IMR-90 (cell line): ENCODE measurements at regions not wholly inside any gene's neighbourhood (a gene's known extent, or its start where the extent isn't known, plus 50 kb on each side); places are given as distances from the start of the nearest gene placed in this dataset.

Source experiments
- ATAC-seq: fragments of 200-7000 bp; cut with Tn5 transposase; 2 replicates; pipeline ENCODE4 v1.9.1; 2020; ENCODE audit warnings: low read depth, mild to moderate bottlenecking, moderate library complexity
- BruUV-seq: library from RNA; stranded (reverse); fragments of 400-500 nt; replicated peaks from 2 replicates; lab custom pipeline; 2021; lab: Mats Ljungman, UMichigan
- CTCF ChIA-PET: fragments of 300-600 bp; formaldehyde crosslinking; extraction: SDS; loops from one replicate; lab custom pipeline; 2021; ENCODE audit warnings: antibody characterized with exemption; lab: Yijun Ruan, JAX
- POLR2A ChIA-PET: fragments of 300-600 bp; sonication (Branson Sonifier 250); formaldehyde crosslinking; loops from one replicate; lab custom pipeline; 2022; ENCODE audit warnings: antibody characterized with exemption; ENCODE audit not compliant: unreplicated experiment; lab: Charles Lee
- DNase-seq: peaks from one replicate; pipeline ENCODE4 v3.0.0; 2013
- H2AFZ ChIP-seq: replicated peaks from 2 replicates; pipeline ENCODE3; 2013; ENCODE audit warnings: low read length, mild to moderate bottlenecking; ENCODE audit not compliant: poor library complexity
- H2AK5ac ChIP-seq: 2 replicates; pipeline ENCODE4 v1.6.1; 2013; ENCODE audit warnings: low read depth, low read length, inconsistent platforms
- H2AK9ac ChIP-seq: replicated peaks from 2 replicates; pipeline ENCODE3; 2013; ENCODE audit warnings: mild to moderate bottlenecking, low read depth, low read length, moderate library complexity; ENCODE audit not compliant: poor library complexity
- H2BK120ac ChIP-seq: 2 replicates; pipeline ENCODE4 v1.6.1; 2013; ENCODE audit warnings: low read depth, low read length, inconsistent platforms
- H2BK15ac ChIP-seq: 3 replicates; pipeline ENCODE4 v1.6.1; 2013; ENCODE audit warnings: low read depth, low read length, inconsistent platforms
- H2BK20ac ChIP-seq: 2 replicates; pipeline ENCODE4 v1.6.1; 2013; ENCODE audit warnings: low read depth, mild to moderate bottlenecking, inconsistent platforms, low read length, moderate library complexity
- H2BK5ac ChIP-seq: 2 replicates; pipeline ENCODE4 v1.6.1; 2013; ENCODE audit warnings: mild to moderate bottlenecking, low read depth, low read length, inconsistent platforms; ENCODE audit not compliant: poor library complexity, severe bottlenecking
- H3K14ac ChIP-seq: replicated peaks from 2 replicates; pipeline ENCODE4 v1.6.1; 2013; ENCODE audit warnings: low read depth, low read length, inconsistent platforms
- H3K18ac ChIP-seq: 2 replicates; pipeline ENCODE4 v1.6.1; 2013; ENCODE audit warnings: low read depth, low read length, control low read depth
- H3K23ac ChIP-seq: 2 replicates; pipeline ENCODE4 v1.6.1; 2013; ENCODE audit warnings: low read depth, low read length, inconsistent platforms
- H3K27ac ChIP-seq: 2 replicates; pipeline ENCODE4 v1.5.1; 2013; ENCODE audit warnings: mild to moderate bottlenecking, control low read depth, low read length; ENCODE audit not compliant: insufficient read depth
- H3K27me3 ChIP-seq: 2 replicates; pipeline ENCODE4 v1.6.1; 2013; ENCODE audit warnings: low read length; ENCODE audit not compliant: control insufficient read depth, insufficient read depth
- H3K36me3 ChIP-seq: 2 replicates; pipeline ENCODE4 v1.6.1; 2013; ENCODE audit warnings: low read length, mixed read lengths; ENCODE audit not compliant: control insufficient read depth, insufficient read depth
- H3K4ac ChIP-seq: 2 replicates; pipeline ENCODE4 v1.6.1; 2013; ENCODE audit warnings: low read depth, low read length, inconsistent platforms
- H3K4me1 ChIP-seq: 2 replicates; pipeline ENCODE4 v1.6.1; 2013; ENCODE audit warnings: low read length, mixed read lengths; ENCODE audit not compliant: control insufficient read depth, insufficient read depth
- H3K4me2 ChIP-seq: 2 replicates; pipeline ENCODE4 v1.6.1; 2013; ENCODE audit warnings: low read depth, mild to moderate bottlenecking, control low read depth, low read length, moderate library complexity
- H3K4me3 ChIP-seq: 2 replicates; pipeline ENCODE4 v1.5.1; 2013; ENCODE audit warnings: low read depth, mild to moderate bottlenecking, control low read depth, low read length, moderate library complexity; ENCODE audit not compliant: insufficient read depth
- H3K56ac ChIP-seq: 2 replicates; pipeline ENCODE4 v1.6.1; 2013; ENCODE audit warnings: low read length, inconsistent platforms; ENCODE audit not compliant: insufficient read depth; ENCODE audit errors: extremely low read depth
- H3K79me1 ChIP-seq, 2 experiments: 2 replicates each; pipeline ENCODE4 v1.6.1; 2013; ENCODE audit warnings: low read length in 2 of 2, inconsistent platforms in 1 of 2, low read depth in 1 of 2
- H3K9ac ChIP-seq: 2 replicates; pipeline ENCODE4 v1.6.1; 2013; ENCODE audit warnings: low read depth, low read length, control low read depth
- H3K9me1 ChIP-seq: 2 replicates; pipeline ENCODE4 v1.6.1; 2013; ENCODE audit warnings: low read length, inconsistent platforms; ENCODE audit not compliant: insufficient read depth
- H3K9me3 ChIP-seq: 2 replicates; pipeline ENCODE4 v1.6.1; 2013; ENCODE audit warnings: low read length; ENCODE audit not compliant: control insufficient read depth, insufficient read depth
- H4K20me1 ChIP-seq: 2 replicates; pipeline ENCODE4 v1.6.1; 2013; ENCODE audit warnings: low read length, inconsistent platforms; ENCODE audit not compliant: insufficient read depth
- H4K5ac ChIP-seq: 2 replicates; pipeline ENCODE4 v1.6.1; 2013; ENCODE audit warnings: mild to moderate bottlenecking, low read depth, low read length, control low read depth
- H4K8ac ChIP-seq, 2 experiments: 2 replicates each; pipeline ENCODE4 v1.6.1; 2013; ENCODE audit warnings: low read depth in 2 of 2, low read length in 2 of 2, control low read depth in 1 of 2, inconsistent platforms in 1 of 2
- H4K91ac ChIP-seq: 2 replicates; pipeline ENCODE4 v1.6.1; 2013; ENCODE audit warnings: low read depth, low read length, inconsistent platforms; ENCODE audit not compliant: insufficient read depth
- BHLHE40 ChIP-seq: fragments of 150-350 bp; IDR thresholded peaks from 2 replicates; pipeline ENCODE4 v1.6.1; 2016; ENCODE audit warnings: mild to moderate bottlenecking, low read depth, low read length
- CEBPB ChIP-seq: IDR thresholded peaks from 2 replicates; pipeline ENCODE4 v1.6.1; 2012; ENCODE audit warnings: low read depth, low read length, improper control_type of control experiment
- CHD1 ChIP-seq: IDR thresholded peaks from 2 replicates; pipeline ENCODE4 v1.6.1; 2012; ENCODE audit warnings: low read depth, low read length, improper control_type of control experiment
- CTCF ChIP-seq: conservative IDR thresholded peaks from 2 replicates; pipeline ENCODE4 v1.5.1; 2012; ENCODE audit warnings: mild to moderate bottlenecking, low read depth, low read length, improper control_type of control experiment
- ELK1 ChIP-seq: fragments of 150-350 bp; IDR thresholded peaks from 2 replicates; pipeline ENCODE4 v1.6.1; 2016; ENCODE audit warnings: low read depth, mild to moderate bottlenecking, low read length, moderate library complexity, borderline replicate concordance
- FOS ChIP-seq: fragments of 150-350 bp; IDR thresholded peaks from 2 replicates; pipeline ENCODE4 v1.6.1; 2016; ENCODE audit warnings: low read depth, low read length
- MAFK ChIP-seq: IDR thresholded peaks from 2 replicates; pipeline ENCODE4 v1.6.1; 2012; ENCODE audit warnings: low read depth, low read length, improper control_type of control experiment
- MAZ ChIP-seq: IDR thresholded peaks from 2 replicates; pipeline ENCODE4 v1.6.1; 2012; ENCODE audit warnings: low read depth, mild to moderate bottlenecking, low read length, improper control_type of control experiment, moderate library complexity, borderline replicate concordance
- MXI1 ChIP-seq: IDR thresholded peaks from 2 replicates; pipeline ENCODE4 v1.6.1; 2012; ENCODE audit warnings: low read depth, mild to moderate bottlenecking, low read length, moderate library complexity, borderline replicate concordance
- NFE2L2 ChIP-seq: fragments of 150-350 bp; IDR thresholded peaks from 2 replicates; pipeline ENCODE4 v1.6.1; 2016; ENCODE audit warnings: low read depth, mild to moderate bottlenecking, low read length
- POLR2A ChIP-seq: IDR thresholded peaks from 2 replicates; pipeline ENCODE4 v1.6.1; 2012; ENCODE audit warnings: mild to moderate bottlenecking, low read depth, low read length
- RAD21 ChIP-seq: IDR thresholded peaks from 2 replicates; pipeline ENCODE4 v1.6.1; 2012; ENCODE audit warnings: low read length, improper control_type of control experiment
- RCOR1 ChIP-seq: IDR thresholded peaks from 2 replicates; pipeline ENCODE4 v1.6.1; 2012; ENCODE audit warnings: mild to moderate bottlenecking, low read length, improper control_type of control experiment; ENCODE audit not compliant: insufficient replicate concordance
- RFX5 ChIP-seq: IDR thresholded peaks from 2 replicates; pipeline ENCODE4 v1.8.0; 2012; ENCODE audit warnings: low read depth, mild to moderate bottlenecking, low read length, moderate library complexity
- SMC3 ChIP-seq: fragments of 150-350 bp; IDR thresholded peaks from 2 replicates; pipeline ENCODE4 v1.6.1; 2016; ENCODE audit warnings: low read depth, mild to moderate bottlenecking, antibody characterized with exemption, low read length, moderate library complexity
- USF2 ChIP-seq: fragments of 150-350 bp; IDR thresholded peaks from 2 replicates; pipeline ENCODE4 v1.6.1; 2017; ENCODE audit warnings: mild to moderate bottlenecking, antibody characterized with exemption, low read length, low read depth
- dilution Hi-C: fragments of 300-500 bp; cut with HindIII; formaldehyde crosslinking; loops from one replicate; pipeline ENCODE4 v1.14.3; 2018; ENCODE audit warnings: low sequenced_read_pairs; ENCODE audit not compliant: unreplicated experiment
- in situ Hi-C: fragments of 300-500 bp; cut with MboI; formaldehyde crosslinking; loops from 3 replicates; pipeline ENCODE4 v1.14.3; 2019; ENCODE audit warnings: low sequenced_read_pairs, inconsistent platforms, mixed read lengths
- intact Hi-C: fragments of 100-400 bp; cut with micrococcal nuclease; formaldehyde crosslinking; loops from 2 replicates; pipeline ENCODE4 v1.10.0; 2022

GRCh38 chr15:79617071-79617470 is 184.9 kb downstream of the MINAR1 start:
- in situ Hi-C loops (no loop called here), intact Hi-C loops (no loop called here), dilution Hi-C loops (no loop called here)
- Histone ChIP-seq H3K56ac (no peak overlapping the region), H4K8ac (no peak overlapping the region), H3K9me1 (no peaks in the 10 kb centered on the region), H3K79me1 (no peaks in the 10 kb centered on the region), H2BK15ac (no peak overlapping the region), H2BK20ac (no peak overlapping the region), H3K4me3 (no peak overlapping the region), H3K4ac (no peak overlapping the region), H2AK5ac (no peak overlapping the region), H3K9me3 (no peaks in the 10 kb centered on the region), H2BK120ac (no peak overlapping the region), H2AFZ (no peak overlapping the region), H3K23ac (no peak overlapping the region), H3K4me2 (no peak overlapping the region), H3K27me3 (peaks cover 6% of the 10 kb centered on the region), H4K91ac (no peak overlapping the region), H3K14ac (no peak overlapping the region), H3K27ac (no peak overlapping the region), H4K20me1 (no peaks in the 10 kb centered on the region), H4K5ac (no peak overlapping the region), H3K9ac (no peak overlapping the region), H3K18ac (no peak overlapping the region), H2AK9ac (no peak overlapping the region), H3K4me1 (no peaks in the 10 kb centered on the region), H3K36me3 (no peaks in the 10 kb centered on the region), H2BK5ac (no peak overlapping the region)
- ChIA-PET CTCF (no interaction called here), POLR2A (no interaction called here)
- no TSS peak for BruUV-seq
- no peak for ATAC-seq
- TF ChIP-seq MXI1 (no peak), NFE2L2 (no peak), SMC3 (no peak), MAZ (no peak), BHLHE40 (no peak), POLR2A (no peak), USF2 (no peak), FOS (no peak), RCOR1 (no peak), RAD21 (no peak), CEBPB (no peak), CHD1 (no peak), MAFK (no peak), RFX5 (no peak), ELK1 (no peak), CTCF (no peak)
- no peak for DNase-seq
